22Rv1 (cell line): ENCODE measurements at regions not wholly inside any gene's neighbourhood (a gene's known extent, or its start where the extent isn't known, plus 50 kb on each side); places are given as distances from the start of the nearest gene placed in this dataset.

ENCODE experiments used
- H3K27ac ChIP-seq: fragments of 450-650 bp; 2 replicates; pipeline ENCODE4 v1.5.1; 2017
- CTCF ChIP-seq: fragments of 450-650 bp; IDR thresholded peaks from 2 replicates; pipeline ENCODE4 v1.5.1; 2017; ENCODE audit warnings: mild to moderate bottlenecking
- ZFX ChIP-seq: fragments of 450-650 bp; IDR thresholded peaks from 2 replicates; pipeline ENCODE4 v1.6.1; 2017; ENCODE audit warnings: antibody characterized with exemption, borderline replicate concordance

- TF ChIP-seq ZFX (no peak), CTCF (no peak)
Measured at GRCh38 chr18:39480494-39481195, 1915.0 kb upstream of the CELF4 start.

GRCh38 chr18:39464006-39464405 is 1898.4 kb upstream of the CELF4 start:
- TF ChIP-seq CTCF = no peak
- TF ChIP-seq ZFX = no peak
- H3K27ac ChIP-seq = no peak overlapping the region

More at GRCh38 chr18:39480494-39481195, 1915.0 kb upstream of the CELF4 start:
- no peak overlapping the region for H3K27ac ChIP-seq

GRCh38 chr18:39462436-39462835 is 1896.8 kb upstream of the CELF4 start:
- TF ChIP-seq ZFX = no peak
- no peak for TF ChIP-seq CTCF
- no peak overlapping the region for H3K27ac ChIP-seq

GRCh38 chr18:39460136-39460535 is 1894.5 kb upstream of the CELF4 start:
- no peak overlapping the region for H3K27ac ChIP-seq
- TF ChIP-seq CTCF (no peak), ZFX (no peak)

- TF ChIP-seq CTCF (no peak), ZFX (no peak)
- H3K27ac ChIP-seq = no peak overlapping the region
Measured at GRCh38 chr18:39455285-39455684, 1889.7 kb upstream of the CELF4 start.

GRCh38 chr18:39454866-39455265 is 1889.3 kb upstream of the CELF4 start:
- no peak overlapping the region for H3K27ac ChIP-seq
- TF ChIP-seq CTCF (no peak), ZFX (no peak)

GRCh38 chr18:39453882-39454281 is 1888.3 kb upstream of the CELF4 start:
- H3K27ac ChIP-seq = no peak overlapping the region
- TF ChIP-seq CTCF (no peak), ZFX (no peak)
